ENCODE measurements at regions not wholly inside any gene's neighbourhood (a gene's known extent, or its start where the extent isn't known, plus 50 kb on each side); places are given as distances from the start of the nearest gene placed in this dataset.

GRCh38 chr6:139644821-139645220 is 270.4 kb upstream of the CITED2 start:
- no peak for TF ChIP-seq CTCF (IDR thresholded peaks at IDR 0.05)

DNA sequence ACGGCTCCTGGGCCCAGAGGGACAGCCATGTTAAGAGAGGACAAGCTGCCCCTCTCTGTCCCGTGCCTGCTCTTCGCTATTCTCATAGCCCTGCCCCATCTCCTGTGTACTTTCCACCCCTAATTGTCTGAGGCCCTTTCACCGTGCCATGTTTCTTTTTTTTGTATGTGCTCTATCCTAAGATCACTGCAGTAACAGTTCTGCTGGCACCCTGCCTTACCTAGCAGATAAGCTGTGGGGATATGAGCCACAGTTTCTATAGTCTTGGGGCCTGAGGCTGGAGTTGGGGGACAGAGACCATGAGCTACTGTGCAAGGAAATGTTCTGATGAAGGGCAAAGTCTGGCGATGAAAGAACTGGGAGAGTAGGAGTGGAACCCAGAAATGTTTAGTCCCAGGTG is 269.5 kb upstream of the CITED2 start:
- Histone ChIP-seq H3K27me3 (no peaks in the 10 kb centered on the region), H3K27ac (peak overlapping the region; percentile 15 to 74), H3K4me1 (peaks cover 0 to 20% of the 10 kb centered on the region in 2 donors), H3K4me3 (no peak overlapping the region), H3K9me3 (peaks cover 0 to 5% of the 10 kb centered on the region in 2 donors), H3K36me3 (no peaks in the 10 kb centered on the region)
- DNase-seq (ENCODE audit: low spot score) = no peak
- no peak for TF ChIP-seq CTCF (IDR thresholded peaks at IDR 0.05)

More at GRCh38 chr6:139644821-139645220, 270.4 kb upstream of the CITED2 start:
- peak overlapping the region; percentile 15 to 74 for H3K27ac ChIP-seq
- no peaks in the 10 kb centered on the region for H3K36me3 ChIP-seq
- no peaks in the 10 kb centered on the region for H3K27me3 ChIP-seq
- no peak for DNase-seq (ENCODE audit: low spot score)
- H3K4me3 ChIP-seq = no peak overlapping the region
- H3K4me1 ChIP-seq = peaks cover 0 to 20% of the 10 kb centered on the region in 2 donors
- H3K9me3 ChIP-seq = peaks cover 0 to 5% of the 10 kb centered on the region in 2 donors

DNA sequence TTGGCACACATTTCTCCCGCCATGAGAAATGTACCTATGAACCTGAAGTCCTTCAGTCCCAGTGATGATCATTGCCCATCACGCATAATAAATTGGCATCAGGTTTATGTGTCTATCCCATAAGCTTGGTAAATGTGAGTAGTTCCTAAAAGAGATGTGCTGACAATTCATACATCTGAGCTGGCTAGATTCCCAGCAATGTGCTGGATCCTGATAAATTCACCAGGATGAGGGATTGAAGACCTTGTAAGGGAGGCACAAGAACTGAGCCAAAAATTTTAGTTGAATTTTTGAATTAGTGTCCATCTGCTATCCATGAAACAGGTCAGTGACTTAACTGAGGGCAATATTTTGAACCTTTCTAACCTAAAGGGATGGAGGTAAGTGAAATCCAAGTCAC is 267.9 kb upstream of the CITED2 start:
- Histone ChIP-seq H3K27me3 (no peaks in the 10 kb centered on the region), H3K4me3 (no peak overlapping the region), H3K36me3 (no peaks in the 10 kb centered on the region), H3K9me3 (peaks cover 0 to 5% of the 10 kb centered on the region in 2 donors), H3K4me1 (peaks cover 0 to 20% of the 10 kb centered on the region in 2 donors), H3K27ac (no peak overlapping the region)
- no peak for DNase-seq (ENCODE audit: low spot score)
- TF ChIP-seq CTCF (IDR thresholded peaks at IDR 0.05) = no peak

DNA sequence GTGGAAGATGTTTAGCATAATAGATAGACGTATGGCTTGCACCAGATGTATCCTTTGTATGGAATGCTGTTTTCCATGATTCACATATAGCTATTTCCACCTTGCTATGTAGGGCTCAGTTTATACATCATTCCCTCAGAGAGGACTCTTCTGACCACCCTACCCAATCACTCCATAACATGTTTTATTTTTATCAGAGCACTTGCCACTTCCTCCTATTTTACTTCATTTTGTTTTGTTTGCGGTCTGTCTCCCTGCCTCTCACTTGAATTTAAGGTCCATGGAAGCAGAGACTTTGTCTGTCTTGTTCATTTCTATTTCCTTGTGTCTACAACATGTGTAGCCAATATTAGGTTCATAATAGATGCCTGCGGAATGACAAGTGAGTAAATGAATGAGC is 266.9 kb upstream of the CITED2 start:
- no peaks in the 10 kb centered on the region for H3K27me3 ChIP-seq
- peaks cover 0 to 2% of the 10 kb centered on the region in 2 donors for H3K9me3 ChIP-seq
- no peaks in the 10 kb centered on the region for H3K36me3 ChIP-seq
- TF ChIP-seq CTCF (IDR thresholded peaks at IDR 0.05) = no peak
- no peak overlapping the region for H3K27ac ChIP-seq
- H3K4me3 ChIP-seq = no peak overlapping the region
- peaks cover 0 to 20% of the 10 kb centered on the region in 2 donors for H3K4me1 ChIP-seq
- DNase-seq (ENCODE audit: low spot score) = no peak

DNA sequence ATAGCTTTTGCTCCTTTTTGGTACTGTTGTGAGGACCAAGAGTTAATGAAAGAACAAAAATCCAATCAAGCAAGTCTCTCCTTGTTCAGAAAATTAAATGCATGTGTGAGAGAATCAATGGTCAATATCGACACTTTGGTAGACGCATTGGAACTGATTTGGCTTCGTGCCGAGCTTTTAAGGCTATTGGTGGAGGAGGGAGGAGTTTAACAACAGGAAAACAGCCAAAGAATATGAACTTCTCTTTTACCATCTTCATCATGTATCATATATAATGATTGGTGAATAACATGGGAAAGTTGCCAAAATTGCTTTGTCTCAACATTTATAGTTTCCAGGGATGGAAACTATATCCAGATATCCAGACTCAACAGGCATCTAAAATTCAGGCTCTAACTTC is 266.5 kb upstream of the CITED2 start:
- Histone ChIP-seq H3K27ac (no peak overlapping the region), H3K4me1 (peaks cover 0 to 20% of the 10 kb centered on the region in 2 donors), H3K36me3 (no peaks in the 10 kb centered on the region), H3K27me3 (no peaks in the 10 kb centered on the region), H3K9me3 (no peaks in the 10 kb centered on the region), H3K4me3 (no peak overlapping the region)
- no peak for DNase-seq (ENCODE audit: low spot score)
- no peak for TF ChIP-seq CTCF (IDR thresholded peaks at IDR 0.05)

GRCh38 chr6:139640448-139640847 is 266.0 kb upstream of the CITED2 start:
- H3K4me1 ChIP-seq = peaks cover 0 to 16% of the 10 kb centered on the region in 2 donors
- no peaks in the 10 kb centered on the region for H3K9me3 ChIP-seq
- H3K4me3 ChIP-seq = no peak overlapping the region
- DNase-seq (ENCODE audit: low spot score) = no peak
- TF ChIP-seq CTCF (IDR thresholded peaks at IDR 0.05) = no peak
- H3K36me3 ChIP-seq = no peaks in the 10 kb centered on the region
- H3K27ac ChIP-seq = no peak overlapping the region
- no peaks in the 10 kb centered on the region for H3K27me3 ChIP-seq

Data from right atrium auricular region (tissue), 2 donors.